HepG2 (cell line): ENCODE measurements at regions not wholly inside any gene's neighbourhood (a gene's known extent, or its start where the extent isn't known, plus 50 kb on each side); places are given as distances from the start of the nearest gene placed in this dataset.
A peak's percentile ranks its signal among the peaks of the same experiment; 100 is the strongest.

Source experiments
- DNMT1 ChIP-seq: sonication (generic); formaldehyde crosslinking; IDR thresholded peaks from 2 replicates; pipeline ENCODE4 v1.5.1; 2020; ENCODE audit warnings: mild to moderate bottlenecking, missing genetic modification reagents
- EEA1 ChIP-seq: sonication (generic); formaldehyde crosslinking; IDR thresholded peaks from 2 replicates; pipeline ENCODE4 v1.5.1; 2020; ENCODE audit warnings: mild to moderate bottlenecking, missing genetic modification reagents, borderline replicate concordance
- IKZF4 ChIP-seq: sonication (generic); formaldehyde crosslinking; IDR thresholded peaks from 2 replicates; pipeline ENCODE4 v1.5.1; 2020; ENCODE audit warnings: borderline replicate concordance, mild to moderate bottlenecking, low read depth, missing genetic modification reagents; ENCODE audit errors: not compliant biosample characterization
- JDP2 ChIP-seq: sonication (generic); formaldehyde crosslinking; IDR thresholded peaks from 2 replicates; pipeline ENCODE4 v1.8.1; 2022; ENCODE audit warnings: missing genetic modification reagents, borderline replicate concordance
- KMT2A ChIP-seq: sonication (generic); formaldehyde crosslinking; IDR thresholded peaks from 2 replicates; pipeline ENCODE4 v1.4.0; 2020; ENCODE audit warnings: missing genetic modification reagents
- PHF21A ChIP-seq: sonication (generic); formaldehyde crosslinking; IDR thresholded peaks from 2 replicates; pipeline ENCODE4 v1.5.0; 2020; ENCODE audit warnings: mild to moderate bottlenecking, missing genetic modification reagents
- SALL1 ChIP-seq: sonication (generic); formaldehyde crosslinking; IDR thresholded peaks from 2 replicates; pipeline ENCODE4 v1.8.0; 2022; ENCODE audit warnings: mild to moderate bottlenecking, missing genetic modification reagents
- SRSF1 ChIP-seq: fragments of 200-400 bp; formaldehyde crosslinking; optimal IDR thresholded peaks from 2 replicates; pipeline ENCODE3; 2017; ENCODE audit warnings: mild to moderate bottlenecking, low read depth, low read length, moderate library complexity
- TBL1XR1 ChIP-seq: fragments of 150-350 bp; IDR thresholded peaks from 2 replicates; pipeline ENCODE4 v1.6.1; 2014; ENCODE audit warnings: borderline replicate concordance, low read length; ENCODE audit not compliant: partially characterized antibody
- TEAD2 ChIP-seq: sonication (generic); formaldehyde crosslinking; IDR thresholded peaks from 2 replicates; pipeline ENCODE4 v1.9.0; 2021; ENCODE audit warnings: missing genetic modification reagents
- ZBTB7B ChIP-seq: sonication (generic); formaldehyde crosslinking; IDR thresholded peaks from 2 replicates; pipeline ENCODE4 v1.4.0; 2020; ENCODE audit warnings: missing genetic modification reagents
- ZNF234 ChIP-seq: sonication (generic); formaldehyde crosslinking; conservative IDR thresholded peaks from 2 replicates; pipeline ENCODE4 v1.5.1; 2020; ENCODE audit warnings: mild to moderate bottlenecking, missing genetic modification reagents
- ZNF431 ChIP-seq: sonication (generic); formaldehyde crosslinking; IDR thresholded peaks from 2 replicates; pipeline ENCODE4 v1.9.0; 2022; ENCODE audit warnings: missing genetic modification reagents, low read depth, mild to moderate bottlenecking, borderline replicate concordance
- ZNF644 ChIP-seq: IDR thresholded peaks from 2 replicates; pipeline ENCODE4 v1.6.1; 2016; ENCODE audit warnings: low read depth
- ZNF747 ChIP-seq: sonication (generic); formaldehyde crosslinking; IDR thresholded peaks from 2 replicates; pipeline ENCODE4 v1.8.1; 2023; ENCODE audit warnings: missing genetic modification reagents, mild to moderate bottlenecking, borderline replicate concordance
- ZNF788 ChIP-seq: sonication (generic); formaldehyde crosslinking; IDR thresholded peaks from 2 replicates; pipeline ENCODE4 v1.5.0; 2020; ENCODE audit warnings: mild to moderate bottlenecking, missing genetic modification reagents, borderline replicate concordance
- TF ChIP-seq, protein P1 (sequence below): sonication (generic); formaldehyde crosslinking; IDR thresholded peaks from 2 replicates; pipeline ENCODE4 v1.5.0; 2020; ENCODE audit warnings: mild to moderate bottlenecking, missing genetic modification reagents, moderate library complexity
- TF ChIP-seq, protein P2 (sequence below): sonication (generic); formaldehyde crosslinking; IDR thresholded peaks from 2 replicates; pipeline ENCODE4 v1.5.1; 2020; ENCODE audit warnings: missing genetic modification reagents, mild to moderate bottlenecking, borderline replicate concordance
- TF ChIP-seq, protein P3 (sequence below): sonication (generic); formaldehyde crosslinking; IDR thresholded peaks from 2 replicates; pipeline ENCODE4 v1.5.0; 2020; ENCODE audit warnings: missing genetic modification reagents, mild to moderate bottlenecking, borderline replicate concordance
- TF ChIP-seq, protein P4 (sequence below): sonication (generic); formaldehyde crosslinking; conservative IDR thresholded peaks from 2 replicates; pipeline ENCODE4 v1.5.0; 2020; ENCODE audit warnings: missing genetic modification reagents
- TF ChIP-seq, protein P5 (sequence below): sonication (generic); formaldehyde crosslinking; conservative IDR thresholded peaks from 2 replicates; pipeline ENCODE4 v1.4.0; 2020; ENCODE audit warnings: missing genetic modification reagents

- TF ChIP-seq, protein P1, sequence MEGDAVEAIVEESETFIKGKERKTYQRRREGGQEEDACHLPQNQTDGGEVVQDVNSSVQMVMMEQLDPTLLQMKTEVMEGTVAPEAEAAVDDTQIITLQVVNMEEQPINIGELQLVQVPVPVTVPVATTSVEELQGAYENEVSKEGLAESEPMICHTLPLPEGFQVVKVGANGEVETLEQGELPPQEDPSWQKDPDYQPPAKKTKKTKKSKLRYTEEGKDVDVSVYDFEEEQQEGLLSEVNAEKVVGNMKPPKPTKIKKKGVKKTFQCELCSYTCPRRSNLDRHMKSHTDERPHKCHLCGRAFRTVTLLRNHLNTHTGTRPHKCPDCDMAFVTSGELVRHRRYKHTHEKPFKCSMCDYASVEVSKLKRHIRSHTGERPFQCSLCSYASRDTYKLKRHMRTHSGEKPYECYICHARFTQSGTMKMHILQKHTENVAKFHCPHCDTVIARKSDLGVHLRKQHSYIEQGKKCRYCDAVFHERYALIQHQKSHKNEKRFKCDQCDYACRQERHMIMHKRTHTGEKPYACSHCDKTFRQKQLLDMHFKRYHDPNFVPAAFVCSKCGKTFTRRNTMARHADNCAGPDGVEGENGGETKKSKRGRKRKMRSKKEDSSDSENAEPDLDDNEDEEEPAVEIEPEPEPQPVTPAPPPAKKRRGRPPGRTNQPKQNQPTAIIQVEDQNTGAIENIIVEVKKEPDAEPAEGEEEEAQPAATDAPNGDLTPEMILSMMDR (CRISPR knock-in tag), result peak; percentile 81
- TF ChIP-seq ZNF644 (0 out of 2 replicates have a peak, but pooled peaks have one; percentile 51), ZNF747 (CRISPR knock-in tag) (no peak), ZNF788 (CRISPR knock-in tag) (no peak; the same call in 1 of the 2 replicates), KMT2A (no peak), ZBTB7B (CRISPR knock-in tag) (no peak), EEA1 (CRISPR knock-in tag) (no peak), TEAD2 (CRISPR knock-in tag) (no peak), ZNF431 (CRISPR knock-in tag) (no peak), SRSF1 (no peak), IKZF4 (CRISPR knock-in tag) (no peak), SALL1 (CRISPR knock-in tag) (peak; percentile 79), DNMT1 (CRISPR knock-in tag) (no peak), PHF21A (peak; percentile 55; the same call in 1 of the 2 replicates), TBL1XR1 (no peak), ZNF234 (CRISPR knock-in tag) (no peak), JDP2 (CRISPR knock-in tag) (no peak)
- TF ChIP-seq, protein P2, sequence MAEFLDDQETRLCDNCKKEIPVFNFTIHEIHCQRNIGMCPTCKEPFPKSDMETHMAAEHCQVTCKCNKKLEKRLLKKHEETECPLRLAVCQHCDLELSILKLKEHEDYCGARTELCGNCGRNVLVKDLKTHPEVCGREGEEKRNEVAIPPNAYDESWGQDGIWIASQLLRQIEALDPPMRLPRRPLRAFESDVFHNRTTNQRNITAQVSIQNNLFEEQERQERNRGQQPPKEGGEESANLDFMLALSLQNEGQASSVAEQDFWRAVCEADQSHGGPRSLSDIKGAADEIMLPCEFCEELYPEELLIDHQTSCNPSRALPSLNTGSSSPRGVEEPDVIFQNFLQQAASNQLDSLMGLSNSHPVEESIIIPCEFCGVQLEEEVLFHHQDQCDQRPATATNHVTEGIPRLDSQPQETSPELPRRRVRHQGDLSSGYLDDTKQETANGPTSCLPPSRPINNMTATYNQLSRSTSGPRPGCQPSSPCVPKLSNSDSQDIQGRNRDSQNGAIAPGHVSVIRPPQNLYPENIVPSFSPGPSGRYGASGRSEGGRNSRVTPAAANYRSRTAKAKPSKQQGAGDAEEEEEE, result no peak
- TF ChIP-seq, protein P3, sequence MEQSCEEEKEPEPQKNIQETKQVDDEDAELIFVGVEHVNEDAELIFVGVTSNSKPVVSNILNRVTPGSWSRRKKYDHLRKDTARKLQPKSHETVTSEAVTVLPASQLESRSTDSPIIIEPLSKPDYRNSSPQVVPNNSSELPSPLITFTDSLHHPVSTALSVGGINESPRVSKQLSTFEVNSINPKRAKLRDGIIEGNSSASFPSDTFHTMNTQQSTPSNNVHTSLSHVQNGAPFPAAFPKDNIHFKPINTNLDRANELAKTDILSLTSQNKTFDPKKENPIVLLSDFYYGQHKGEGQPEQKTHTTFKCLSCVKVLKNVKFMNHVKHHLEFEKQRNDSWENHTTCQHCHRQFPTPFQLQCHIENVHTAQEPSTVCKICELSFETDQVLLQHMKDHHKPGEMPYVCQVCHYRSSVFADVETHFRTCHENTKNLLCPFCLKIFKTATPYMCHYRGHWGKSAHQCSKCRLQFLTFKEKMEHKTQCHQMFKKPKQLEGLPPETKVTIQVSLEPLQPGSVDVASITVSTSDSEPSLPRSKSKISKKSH, result peak; percentile 63; the same call in 1 of the 2 replicates
- TF ChIP-seq, protein P4, sequence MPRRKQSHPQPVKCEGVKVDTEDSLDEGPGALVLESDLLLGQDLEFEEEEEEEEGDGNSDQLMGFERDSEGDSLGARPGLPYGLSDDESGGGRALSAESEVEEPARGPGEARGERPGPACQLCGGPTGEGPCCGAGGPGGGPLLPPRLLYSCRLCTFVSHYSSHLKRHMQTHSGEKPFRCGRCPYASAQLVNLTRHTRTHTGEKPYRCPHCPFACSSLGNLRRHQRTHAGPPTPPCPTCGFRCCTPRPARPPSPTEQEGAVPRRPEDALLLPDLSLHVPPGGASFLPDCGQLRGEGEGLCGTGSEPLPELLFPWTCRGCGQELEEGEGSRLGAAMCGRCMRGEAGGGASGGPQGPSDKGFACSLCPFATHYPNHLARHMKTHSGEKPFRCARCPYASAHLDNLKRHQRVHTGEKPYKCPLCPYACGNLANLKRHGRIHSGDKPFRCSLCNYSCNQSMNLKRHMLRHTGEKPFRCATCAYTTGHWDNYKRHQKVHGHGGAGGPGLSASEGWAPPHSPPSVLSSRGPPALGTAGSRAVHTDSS (CRISPR knock-in tag), result no peak
- TF ChIP-seq, protein P5, sequence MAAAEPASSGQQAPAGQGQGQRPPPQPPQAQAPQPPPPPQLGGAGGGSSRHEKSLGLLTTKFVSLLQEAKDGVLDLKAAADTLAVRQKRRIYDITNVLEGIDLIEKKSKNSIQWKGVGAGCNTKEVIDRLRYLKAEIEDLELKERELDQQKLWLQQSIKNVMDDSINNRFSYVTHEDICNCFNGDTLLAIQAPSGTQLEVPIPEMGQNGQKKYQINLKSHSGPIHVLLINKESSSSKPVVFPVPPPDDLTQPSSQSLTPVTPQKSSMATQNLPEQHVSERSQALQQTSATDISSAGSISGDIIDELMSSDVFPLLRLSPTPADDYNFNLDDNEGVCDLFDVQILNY (CRISPR knock-in tag), result no peak
Measured at GRCh38 chr2:238523158-238524110, 96.7 kb downstream of the ASB1 start (continued).
